ENCODE measurements at regions not wholly inside any gene's neighbourhood (a gene's known extent, or its start where the extent isn't known, plus 50 kb on each side); places are given as distances from the start of the nearest gene placed in this dataset.

- no peak for TF ChIP-seq CTCF (IDR thresholded peaks at IDR 0.05)
- no peak for TF ChIP-seq EZH2 (IDR thresholded peaks at IDR 0.05; ENCODE audit: borderline replicate concordance, insufficient read depth, low read depth, low read length, poor library complexity, severe bottlenecking)
These were observed 51.0 kb upstream of the CTDP1 start for GRCh38 chr18:79628416-79629248.

GRCh38 chr18:79629249-79629558 lies 50.4 kb upstream of the CTDP1 start:
- no peaks in the 10 kb centered on the region for H3K27me3 Mint-ChIP-seq
- no peak for ATAC-seq (ENCODE audit: low read depth)
- TF ChIP-seq CTCF (IDR thresholded peaks at IDR 0.05), result no peak
- no peak for TF ChIP-seq EZH2 (IDR thresholded peaks at IDR 0.05; ENCODE audit: borderline replicate concordance, insufficient read depth, low read depth, low read length, poor library complexity, severe bottlenecking)
- Histone ChIP-seq H3K4me2 (replicated peaks; ENCODE audit: low read depth, low read length, poor library complexity, severe bottlenecking) (no peak overlapping the region), H3K79me2 (ENCODE audit: control insufficient read depth, insufficient read depth, low read length) (no peaks in the 10 kb centered on the region), H3K4me3 (ENCODE audit: control extremely low read depth in 1 of 5, extremely low read depth in 1 of 5, insufficient read depth in 1 of 5, low read depth in 2 of 5, low read length in 4 of 5) (no peak overlapping the region), H2AFZ (ENCODE audit: insufficient read depth, low read depth, low read length, poor library complexity, severe bottlenecking) (no peak overlapping the region), H3K27me3 (replicated peaks in 1 of 4; ENCODE audit: control extremely low read depth in 1 of 4, control insufficient read depth in 3 of 4, insufficient read depth in 4 of 4, low read length in 3 of 4) (no peaks in the 10 kb centered on the region), H3K36me3 (replicated peaks in 1 of 2; ENCODE audit: control extremely low read depth in 1 of 2, control insufficient read depth in 1 of 2, extremely low read depth in 1 of 2, insufficient read depth in 2 of 2, low read length in 1 of 2) (no peaks in the 10 kb centered on the region), H3K9ac (ENCODE audit: low read length) (no peak overlapping the region), H3K27ac (ENCODE audit: low read length in 2 of 2) (no peak overlapping the region), H3K9me3 (ENCODE audit: control extremely low read depth in 1 of 3, control insufficient read depth in 2 of 3, insufficient read depth in 1 of 3, low read length in 2 of 3) (peaks cover 0 to 9% (median 0%) of the 10 kb centered on the region in 3 donors), H3K4me1 (ENCODE audit: control insufficient read depth in 2 of 2, insufficient read depth in 2 of 2, low read length in 2 of 2) (peaks cover 31 to 36% of the 10 kb centered on the region in 2 donors), H4K20me1 (ENCODE audit: control insufficient read depth, insufficient read depth, low read length, poor library complexity, severe bottlenecking) (no peaks in the 10 kb centered on the region)
- H3K4me1 Mint-ChIP-seq, result peaks cover 50% of the 10 kb centered on the region
- no peak overlapping the region for H3K4me3 Mint-ChIP-seq
- DNase-seq, result no peak
- intact Hi-C loops (cut with micrococcal nuclease), result no loop called here
- H3K27ac Mint-ChIP-seq, result no peak overlapping the region
- peaks cover 4% of the 10 kb centered on the region for H3K9me3 Mint-ChIP-seq (ENCODE audit: insufficient read depth)
- WGBS (ENCODE audit: insufficient coverage), result 96% methylated on average over 10 of the region's 10 CpGs
- CTCF ChIA-PET, result no interaction called here
- POLR2A ChIA-PET, result no interaction called here

More at GRCh38 chr18:79628416-79629248, 51.0 kb upstream of the CTDP1 start:
- H4K20me1 ChIP-seq (ENCODE audit: control insufficient read depth, insufficient read depth, low read length, poor library complexity, severe bottlenecking), result no peaks in the 10 kb centered on the region
- H3K27ac ChIP-seq (ENCODE audit: low read length in 2 of 2), result no peak overlapping the region
- no peak overlapping the region for H2AFZ ChIP-seq (ENCODE audit: insufficient read depth, low read depth, low read length, poor library complexity, severe bottlenecking)
- H3K4me1 Mint-ChIP-seq, result peaks cover 55% of the 10 kb centered on the region
- no peaks in the 10 kb centered on the region for H3K27me3 ChIP-seq (replicated peaks in 1 of 4; ENCODE audit: control extremely low read depth in 1 of 4, control insufficient read depth in 3 of 4, insufficient read depth in 4 of 4, low read length in 3 of 4)
- peaks cover 0 to 4% (median 0%) of the 10 kb centered on the region in 3 donors for H3K9me3 ChIP-seq (ENCODE audit: control extremely low read depth in 1 of 3, control insufficient read depth in 2 of 3, insufficient read depth in 1 of 3, low read length in 2 of 3)
- no peaks in the 10 kb centered on the region for H3K79me2 ChIP-seq (ENCODE audit: control insufficient read depth, insufficient read depth, low read length)
- CTCF ChIA-PET, result interaction anchor here (0.7 kb wide), 1 partner anchor 249 kb away, joined by 3 read pairs; no protein-coding TSS in a partner anchor
- WGBS (ENCODE audit: insufficient coverage), result 92% methylated on average over 28 of the region's 31 CpGs
- POLR2A ChIA-PET, result no interaction called here
- intact Hi-C loops (cut with micrococcal nuclease), result no loop called here
- H3K27me3 Mint-ChIP-seq, result no peaks in the 10 kb centered on the region
- ATAC-seq (ENCODE audit: low read depth), result no peak
- DNase-seq, result no peak
- H3K4me1 ChIP-seq (ENCODE audit: control insufficient read depth in 2 of 2, insufficient read depth in 2 of 2, low read length in 2 of 2), result peaks cover 36 to 41% of the 10 kb centered on the region in 2 donors
- no peak overlapping the region for H3K9ac ChIP-seq (ENCODE audit: low read length)
- H3K4me3 ChIP-seq (ENCODE audit: control extremely low read depth in 1 of 5, extremely low read depth in 1 of 5, insufficient read depth in 1 of 5, low read depth in 2 of 5, low read length in 4 of 5), result no peak overlapping the region
- no peak overlapping the region for H3K4me3 Mint-ChIP-seq
- H3K36me3 ChIP-seq (replicated peaks in 1 of 2; ENCODE audit: control extremely low read depth in 1 of 2, control insufficient read depth in 1 of 2, extremely low read depth in 1 of 2, insufficient read depth in 2 of 2, low read length in 1 of 2), result no peaks in the 10 kb centered on the region
- H3K9me3 Mint-ChIP-seq (ENCODE audit: insufficient read depth), result peaks cover 2% of the 10 kb centered on the region
- H3K27ac Mint-ChIP-seq, result no peak overlapping the region
- H3K4me2 ChIP-seq (replicated peaks; ENCODE audit: low read depth, low read length, poor library complexity, severe bottlenecking), result no peak overlapping the region

Data from B cell (primary cell).